NCI-H1436 (cell line): ENCODE measurements at regions not wholly inside any gene's neighbourhood (a gene's known extent, or its start where the extent isn't known, plus 50 kb on each side); places are given as distances from the start of the nearest gene placed in this dataset.
A peak's percentile ranks its signal among the peaks of the same experiment; 100 is the strongest.

Source experiments
- DNase-seq: peaks from one replicate; lab custom pipeline; 2025; lab: John Stamatoyannopoulos, UW

- DNase-seq: no peak
Observed at GRCh38 chr1:29586215-29586614, 349.9 kb downstream of the PTPRU start.

- DNase-seq: no peak
Observed at GRCh38 chr1:29585656-29586055, 349.3 kb downstream of the PTPRU start.

- DNase-seq: no peak
Observed at GRCh38 chr1:29585201-29585600, 348.9 kb downstream of the PTPRU start.

- DNase-seq: peak; percentile 43
Observed at GRCh38 chr1:29584776-29585175, 348.5 kb downstream of the PTPRU start.

GRCh38 chr1:29584362-29584761, 348.0 kb downstream of the PTPRU start:
- DNase-seq: no peak

- DNase-seq: no peak
Observed at GRCh38 chr1:29583727-29584126, 347.4 kb downstream of the PTPRU start.

- DNase-seq: no peak
Observed at GRCh38 chr1:29581256-29581655, 344.9 kb downstream of the PTPRU start.

- no peak for DNase-seq
Observed at GRCh38 chr1:29579821-29580425, 343.6 kb downstream of the PTPRU start.

- DNase-seq: no peak
Observed at GRCh38 chr1:29577512-29577911, 341.2 kb downstream of the PTPRU start.

- DNase-seq: no peak
Observed at GRCh38 chr1:29576510-29576909, 340.2 kb downstream of the PTPRU start.

- no peak for DNase-seq
Observed at GRCh38 chr1:29575826-29576225, 339.5 kb downstream of the PTPRU start.

- no peak for DNase-seq
Observed at GRCh38 chr1:29575277-29575676, 339.0 kb downstream of the PTPRU start.

GRCh38 chr1:29574871-29575270, 338.5 kb downstream of the PTPRU start:
- no peak for DNase-seq

GRCh38 chr1:29569971-29570634, 333.8 kb downstream of the PTPRU start:
- DNase-seq: no peak

- no peak for DNase-seq
Observed at GRCh38 chr1:29567257-29567656, 330.9 kb downstream of the PTPRU start.

- no peak for DNase-seq
Observed at GRCh38 chr1:29565490-29565889, 329.2 kb downstream of the PTPRU start.

- no peak for DNase-seq
Observed at GRCh38 chr1:29563571-29563970, 327.2 kb downstream of the PTPRU start.

GRCh38 chr1:29563092-29563491, 326.8 kb downstream of the PTPRU start:
- DNase-seq: no peak

- DNase-seq: no peak
Observed at GRCh38 chr1:29559056-29559455, 322.7 kb downstream of the PTPRU start.

- DNase-seq: no peak
Observed at GRCh38 chr1:29557701-29558600, 321.6 kb downstream of the PTPRU start.

- no peak for DNase-seq
Observed at GRCh38 chr1:29557066-29557465, 320.7 kb downstream of the PTPRU start.

- DNase-seq: no peak
Observed at GRCh38 chr1:29556657-29557056, 320.3 kb downstream of the PTPRU start.

GRCh38 chr1:29555043-29555620, 318.8 kb downstream of the PTPRU start:
- DNase-seq: no peak
